Fibroblast of mammary gland (primary cell): ENCODE measurements at regions not wholly inside any gene's neighbourhood (a gene's known extent, or its start where the extent isn't known, plus 50 kb on each side); places are given as distances from the start of the nearest gene placed in this dataset.

Source experiments
- DNase-seq: peaks from one replicate; pipeline ENCODE4 v3.0.0-alpha.2; 2010; ENCODE audit warnings: low read depth
- H3K4me3 ChIP-seq: 2 replicates; pipeline ENCODE4 v1.5.1; 2011; ENCODE audit warnings: low read depth, mild to moderate bottlenecking, low read length, moderate library complexity; ENCODE audit not compliant: control insufficient read depth
- CTCF ChIP-seq: conservative IDR thresholded peaks from 2 replicates; pipeline ENCODE4 v1.5.1; 2011; ENCODE audit warnings: low read depth, low read length, inconsistent platforms; ENCODE audit not compliant: control insufficient read depth, insufficient read depth

DNA sequence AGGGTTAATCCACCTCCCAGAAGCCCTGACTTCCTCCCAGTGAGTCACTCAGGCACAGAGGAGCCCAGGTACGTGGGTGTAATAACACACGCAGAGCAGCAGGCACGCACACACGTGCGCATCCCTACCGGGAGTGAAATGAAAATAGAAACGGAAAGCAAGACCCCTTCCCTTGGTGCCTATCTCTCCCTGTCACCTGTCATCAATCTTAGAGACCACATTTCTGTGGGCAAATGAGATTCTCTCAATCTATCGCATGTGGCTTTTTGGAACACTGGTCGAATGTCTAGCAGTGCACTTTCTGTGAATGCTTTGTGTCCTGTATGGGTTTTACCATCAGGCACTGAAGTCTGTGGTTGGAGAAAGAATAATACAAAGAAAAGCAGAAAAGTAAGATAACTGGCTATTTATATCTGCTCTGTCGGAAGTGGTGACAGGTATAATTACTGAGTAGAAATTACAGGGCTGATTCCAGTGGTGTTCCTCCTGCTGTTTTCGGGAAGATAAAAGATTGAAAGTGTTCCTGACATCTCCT, 137.7 kb upstream of the GRIA1 start:
- TF ChIP-seq CTCF, result no peak
- peak; percentile 14 for DNase-seq
- H3K4me3 ChIP-seq, result no peak overlapping the region

GRCh38 chr5:153357493-153358112, 132.9 kb upstream of the GRIA1 start:
- no peak overlapping the region for H3K4me3 ChIP-seq
- no peak for DNase-seq
- no peak for TF ChIP-seq CTCF

DNA sequence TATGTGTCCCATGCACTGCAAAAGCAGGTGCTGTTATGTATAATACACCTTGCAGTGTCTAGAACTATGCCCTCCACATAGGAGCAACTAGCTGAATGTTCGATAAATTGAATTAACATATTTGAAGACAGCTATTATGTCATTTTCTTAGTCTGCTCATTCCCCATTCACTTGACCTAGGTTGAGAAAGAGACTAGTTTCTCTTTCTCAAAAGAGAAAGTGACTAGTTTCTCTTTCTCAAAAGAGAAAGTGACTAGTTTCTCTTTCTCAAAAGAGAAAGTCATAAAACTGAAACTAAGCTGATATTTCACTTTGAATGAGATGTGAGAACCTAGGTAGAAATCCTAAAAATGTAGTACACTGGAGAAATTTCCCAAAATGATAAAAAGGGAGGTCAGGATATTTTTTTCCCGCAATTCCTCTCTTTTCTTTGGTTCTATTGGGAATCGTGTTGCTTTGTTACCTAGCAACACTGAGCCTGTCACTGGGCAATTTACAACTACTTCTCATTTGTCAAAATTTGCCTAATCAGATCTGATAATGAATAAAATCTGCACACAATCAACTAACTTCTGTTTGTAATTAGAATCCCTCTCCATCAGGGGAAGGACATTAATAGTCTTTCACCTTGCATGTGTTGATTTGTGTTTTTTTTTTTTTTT, 132.0 kb upstream of the GRIA1 start:
- no peak for TF ChIP-seq CTCF
- H3K4me3 ChIP-seq, result no peak overlapping the region
- peak; percentile 5 for DNase-seq

GRCh38 chr5:153360860-153361259, 129.6 kb upstream of the GRIA1 start:
- no peak for DNase-seq
- no peak for TF ChIP-seq CTCF
- H3K4me3 ChIP-seq, result no peak overlapping the region

GRCh38 chr5:153361735-153362409, 128.6 kb upstream of the GRIA1 start:
- no peak for DNase-seq
- H3K4me3 ChIP-seq, result no peak overlapping the region
- no peak for TF ChIP-seq CTCF

DNA sequence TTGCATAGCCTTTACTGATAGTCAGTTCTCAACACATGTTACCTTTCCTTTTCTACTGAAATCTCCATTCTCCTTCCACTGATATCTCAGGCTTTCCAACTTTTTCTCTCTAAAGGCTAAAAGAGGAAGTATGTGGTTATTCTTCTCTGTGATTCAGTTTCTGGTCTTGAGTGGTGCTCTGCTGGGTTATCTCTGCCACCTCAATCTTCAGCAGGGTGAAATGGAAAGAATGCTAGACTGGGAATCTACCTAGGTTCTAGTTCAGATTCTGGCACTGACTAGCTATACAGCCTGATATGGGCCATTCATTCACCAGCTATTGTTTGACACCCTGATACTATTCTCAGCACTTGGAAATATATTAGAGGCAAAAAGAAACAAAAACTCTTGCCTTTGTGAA, 124.9 kb upstream of the GRIA1 start:
- no peak for DNase-seq
- TF ChIP-seq CTCF, result no peak
- H3K4me3 ChIP-seq, result no peak overlapping the region
